Loucy (cell line): ENCODE measurements at regions not wholly inside any gene's neighbourhood (a gene's known extent, or its start where the extent isn't known, plus 50 kb on each side); places are given as distances from the start of the nearest gene placed in this dataset.

Experiments
- CTCF ChIP-seq: fragments of 200-600 bp; sonication (generic); conservative IDR thresholded peaks from 2 replicates; pipeline ENCODE4 v1.5.1; 2014; ENCODE audit warnings: mild to moderate bottlenecking, antibody characterized with exemption, low read length
- EZH2phosphoT487 ChIP-seq: fragments of 200-600 bp; IDR thresholded peaks from 2 replicates; pipeline ENCODE4 v1.6.1; 2018; ENCODE audit warnings: antibody characterized with exemption, mild to moderate bottlenecking, moderate library complexity, borderline replicate concordance

GRCh38 chr3:81433675-81434074, 327.8 kb downstream of the GBE1 start:
- TF ChIP-seq CTCF = no peak
- no peak for TF ChIP-seq EZH2phosphoT487
